ENCODE measurements at regions not wholly inside any gene's neighbourhood (a gene's known extent, or its start where the extent isn't known, plus 50 kb on each side); places are given as distances from the start of the nearest gene placed in this dataset.

GRCh38 chr3:140857993-140858392, 83.6 kb upstream of the SLC25A36 start:
- TF ChIP-seq EZH2 (IDR thresholded peaks at IDR 0.05) (no peak), CTCF (IDR thresholded peaks at IDR 0.05) (no peak), EZH2phosphoT487 (IDR thresholded peaks at IDR 0.05) (no peak)
